GDM1 (cell line): ENCODE measurements at regions not wholly inside any gene's neighbourhood (a gene's known extent, or its start where the extent isn't known, plus 50 kb on each side); places are given as distances from the start of the nearest gene placed in this dataset.
"Not testable (repeated sequence)": the region's sequence is repeated elsewhere in the genome, so short reads cannot be mapped to it uniquely, and the experiment has no call there.

Source experiments
- DNase-seq: peaks from one replicate; lab custom pipeline; 2025; lab: John Stamatoyannopoulos, UW

GRCh38 chr21:28069450-28069923 lies 923.2 kb downstream of the LTN1 start:
- DNase-seq: no peak

GRCh38 chr21:28068455-28069358 lies 924.0 kb downstream of the LTN1 start:
- no peak for DNase-seq

GRCh38 chr21:28066596-28067387 lies 925.9 kb downstream of the LTN1 start:
- DNase-seq: no peak

DNA sequence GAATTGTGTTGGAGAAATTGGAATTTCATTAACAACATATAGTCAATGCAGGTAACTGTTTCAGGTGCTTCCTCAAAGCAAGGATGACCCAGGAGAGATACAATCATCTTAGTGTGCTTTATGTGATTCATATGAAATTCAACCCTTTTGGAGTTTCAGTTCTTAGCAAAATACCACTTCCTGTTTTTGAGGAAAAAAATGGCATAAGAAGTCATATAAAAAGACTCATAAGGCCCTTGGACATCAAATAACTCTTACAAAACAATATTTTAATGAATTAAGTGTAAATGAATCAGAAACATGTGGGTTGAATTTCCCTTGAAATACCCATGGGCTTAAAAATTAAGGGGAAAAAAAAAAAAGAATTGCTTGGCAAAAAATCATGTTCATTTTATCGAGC lies 926.6 kb downstream of the LTN1 start:
- DNase-seq: no peak

DNA sequence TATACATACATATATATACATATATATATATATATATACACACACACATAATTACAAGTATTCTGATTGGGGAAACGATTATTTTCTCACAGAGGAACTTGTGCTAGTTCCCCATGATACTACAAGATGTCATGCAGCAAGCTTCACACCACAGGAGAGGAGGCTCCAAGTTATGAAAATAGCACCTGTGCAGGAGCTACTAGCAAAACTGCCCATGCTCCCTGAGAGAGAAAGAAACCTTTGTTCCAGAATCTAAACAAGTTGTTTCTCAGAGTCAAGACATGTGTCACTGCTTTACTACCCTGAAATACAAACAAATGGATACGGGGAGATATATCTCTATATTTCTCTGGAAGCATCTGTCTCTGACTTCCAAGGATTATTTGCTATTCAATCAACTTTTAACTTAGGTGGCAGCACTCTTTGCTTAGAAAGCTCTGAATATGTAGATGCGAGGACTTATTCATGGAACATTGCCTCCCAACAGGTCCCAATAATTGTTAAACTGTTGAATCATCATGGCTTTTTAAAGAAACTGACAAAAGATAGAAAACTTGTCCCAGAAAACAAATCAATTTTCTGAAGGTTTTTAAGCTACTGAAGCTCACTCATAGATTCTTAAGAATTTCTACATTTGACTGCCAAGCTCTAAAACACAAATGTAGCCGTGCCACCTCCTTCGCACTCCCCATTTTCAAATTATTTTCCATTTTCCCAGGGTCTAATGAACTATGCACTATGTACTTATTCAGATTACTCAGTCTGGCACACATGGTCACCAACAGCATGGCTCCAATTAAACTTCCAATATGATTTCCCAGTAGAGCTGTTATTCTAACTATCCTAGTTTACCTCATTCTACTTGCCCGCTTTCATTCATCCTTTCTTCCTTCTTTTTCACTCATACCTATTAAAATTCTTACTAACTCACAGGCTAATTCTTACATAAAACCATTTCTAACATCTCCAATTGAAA lies 929.1 kb downstream of the LTN1 start:
- no peak for DNase-seq

GRCh38 chr21:28052956-28053355 lies 939.7 kb downstream of the LTN1 start:
- not testable (repeated sequence) for DNase-seq

GRCh38 chr21:28051649-28052048 lies 941.0 kb downstream of the LTN1 start:
- DNase-seq: not testable (repeated sequence)

DNA sequence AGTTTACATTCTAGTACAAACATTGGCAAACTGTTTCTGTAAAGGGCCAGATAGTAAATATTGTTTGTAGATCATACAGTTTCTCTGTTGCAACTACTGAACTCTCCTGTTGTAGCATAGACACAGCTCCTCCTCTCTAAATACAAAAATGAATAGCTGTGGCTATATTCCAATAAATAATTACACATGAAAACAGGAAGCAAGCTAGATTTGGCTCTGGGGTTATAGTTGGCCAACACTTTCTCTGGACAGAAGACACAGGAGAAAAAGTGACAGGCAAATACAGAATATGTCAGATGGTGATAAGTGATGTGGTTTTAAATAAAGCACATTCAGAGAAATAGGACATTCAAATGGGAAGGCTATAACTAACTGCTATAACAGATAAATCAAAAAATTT lies 957.0 kb downstream of the LTN1 start:
- DNase-seq: not testable (repeated sequence)

DNA sequence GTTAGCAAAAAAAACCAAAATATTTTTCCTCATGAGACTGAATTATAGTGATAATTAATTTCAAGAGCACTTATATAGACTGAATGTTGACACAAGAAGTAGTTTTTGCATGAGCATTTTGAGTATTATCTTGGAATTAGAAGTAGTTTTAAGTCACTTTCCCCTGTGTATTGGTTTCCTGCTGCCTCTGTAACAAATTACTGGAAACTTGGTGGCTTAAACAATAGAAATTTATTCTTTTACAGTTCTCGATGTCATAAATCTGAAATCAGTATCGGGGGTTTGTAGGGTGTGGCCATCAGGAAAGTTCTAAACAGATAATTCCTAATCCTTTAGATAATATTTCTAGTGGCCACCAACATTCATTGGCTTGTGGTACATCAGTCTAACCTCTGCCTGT lies 957.8 kb downstream of the LTN1 start:
- not testable (repeated sequence) for DNase-seq

- not testable (repeated sequence) for DNase-seq
These were observed 958.3 kb downstream of the LTN1 start for GRCh38 chr21:28034334-28034733.

GRCh38 chr21:28032652-28033051 lies 960.0 kb downstream of the LTN1 start:
- DNase-seq: not testable (repeated sequence)

DNA sequence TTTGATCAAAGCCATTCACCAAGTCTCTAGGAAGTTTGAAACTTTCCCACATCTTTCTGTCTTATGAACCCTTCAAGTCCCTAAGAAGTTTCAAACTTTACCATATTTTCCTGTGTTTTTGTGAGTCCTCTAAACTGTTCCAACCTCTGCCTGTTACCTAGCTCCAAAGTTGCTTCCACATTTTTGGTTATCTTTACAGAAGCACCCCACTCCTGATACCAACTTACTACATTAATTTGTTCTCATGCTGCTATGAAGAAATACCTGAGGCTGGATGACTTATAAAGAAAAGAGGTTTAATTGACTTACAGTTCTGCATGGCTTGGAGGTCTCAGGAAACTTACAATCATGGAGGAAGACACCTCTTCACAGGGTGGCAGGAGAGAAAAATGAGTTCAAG lies 961.6 kb downstream of the LTN1 start:
- DNase-seq: not testable (repeated sequence)

- DNase-seq: no peak
These were observed 967.6 kb downstream of the LTN1 start for GRCh38 chr21:28025111-28025510.

DNA sequence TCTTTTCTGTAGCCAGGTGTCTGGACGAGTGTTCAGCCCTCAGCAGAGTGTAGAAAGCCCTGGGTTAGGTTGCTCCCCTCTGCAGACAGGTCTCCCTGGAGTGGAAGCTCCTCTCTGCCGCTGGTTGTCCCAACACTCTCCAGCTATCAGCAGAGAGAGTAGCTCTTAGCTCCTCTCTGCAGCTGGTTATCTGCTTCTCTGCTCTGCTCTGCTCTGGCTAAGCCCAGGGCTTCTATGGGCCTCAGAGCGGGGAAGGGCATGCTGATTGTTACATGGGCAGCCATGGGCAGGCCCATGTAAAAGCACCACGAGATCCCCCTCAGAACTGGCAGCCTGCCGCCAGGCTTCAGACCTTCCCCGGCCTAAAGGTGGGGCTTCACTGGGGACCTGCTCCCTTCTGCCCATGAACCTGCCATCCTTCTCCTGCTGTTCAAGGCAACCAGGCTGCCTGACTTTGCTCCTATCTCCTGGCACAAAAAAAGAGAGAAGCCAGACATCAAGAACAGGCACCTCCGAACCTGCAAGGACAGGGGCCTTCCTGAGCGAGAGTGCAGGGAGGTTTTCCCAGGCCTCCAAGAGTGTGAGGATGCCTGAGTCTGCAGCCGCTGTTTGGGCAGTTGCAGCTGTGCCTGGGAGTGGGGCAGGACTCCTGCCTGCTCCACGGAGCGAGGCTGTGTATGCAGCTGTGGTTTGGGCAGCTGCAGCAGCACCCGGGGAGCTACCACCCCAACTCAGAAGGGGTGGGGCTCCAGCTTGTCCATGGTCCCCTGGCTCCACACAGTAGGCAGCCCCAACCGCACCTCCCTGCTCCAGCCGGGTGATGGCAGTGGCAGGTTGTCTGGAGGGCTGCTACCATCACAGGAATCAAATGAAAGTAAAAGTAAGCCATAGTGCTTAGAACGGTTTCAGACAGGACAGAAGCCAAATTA lies 973.7 kb downstream of the LTN1 start:
- no peak for DNase-seq

DNA sequence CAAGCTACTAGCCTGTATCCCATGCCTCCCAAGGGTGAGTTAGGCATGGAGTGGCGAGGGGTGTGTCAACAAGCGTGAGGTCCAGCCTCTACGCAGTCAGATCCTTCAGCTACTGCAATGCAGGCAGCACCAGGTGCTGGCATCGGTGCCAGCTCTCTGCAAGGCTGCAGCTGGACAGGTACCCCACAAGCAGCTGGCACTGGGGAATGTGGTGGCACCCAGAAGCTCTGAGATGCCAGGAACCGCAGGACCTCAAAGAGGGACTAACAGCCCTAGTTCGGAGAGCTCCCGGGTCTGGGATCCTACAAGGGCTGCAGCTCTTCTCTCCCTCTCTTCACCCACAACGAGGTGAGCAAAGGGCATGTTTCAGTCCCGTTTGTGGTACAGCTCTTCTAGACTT lies 974.5 kb downstream of the LTN1 start:
- DNase-seq: no peak

GRCh38 chr21:28016571-28016970 lies 976.1 kb downstream of the LTN1 start:
- no peak for DNase-seq

DNA sequence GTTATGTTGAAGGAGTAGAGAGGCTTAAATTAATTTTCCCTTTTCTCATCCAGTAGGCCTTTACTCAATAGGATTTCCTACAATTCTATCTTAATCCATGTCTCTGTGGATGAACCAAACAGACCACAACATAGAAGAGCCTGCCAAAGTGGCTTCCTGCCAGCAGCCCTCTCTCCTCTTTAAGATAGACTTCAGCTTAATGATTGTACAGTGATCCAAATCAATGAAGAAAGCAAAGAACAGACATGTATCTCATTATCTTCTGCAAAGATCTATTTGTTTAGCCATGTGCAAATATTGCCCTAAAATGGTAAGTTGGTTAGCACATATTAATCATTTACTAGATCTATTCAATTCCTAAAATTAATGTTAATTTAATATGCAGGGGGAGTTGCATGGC lies 979.6 kb downstream of the LTN1 start:
- DNase-seq: not testable (repeated sequence)

DNA sequence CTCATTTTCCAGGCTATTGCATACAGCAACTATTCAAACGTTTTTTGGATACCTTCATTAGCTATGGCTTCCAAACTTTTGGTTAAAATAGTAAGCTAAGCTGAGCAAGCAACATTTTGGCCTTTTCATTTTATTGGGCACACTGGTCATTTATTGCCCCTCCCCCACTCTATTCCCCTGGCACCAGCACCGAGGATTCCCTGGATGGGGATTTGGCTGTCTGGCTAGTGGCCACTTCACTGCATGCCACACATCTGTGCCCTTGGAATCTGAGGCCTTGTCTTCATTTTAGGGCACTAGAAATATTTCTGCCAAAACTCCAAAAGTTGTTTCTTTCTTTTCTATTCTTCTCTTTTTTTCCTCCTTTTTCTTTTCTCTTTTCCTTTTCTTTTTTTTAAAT lies 980.7 kb downstream of the LTN1 start:
- not testable (repeated sequence) for DNase-seq

GRCh38 chr21:28008245-28008644 lies 984.4 kb downstream of the LTN1 start:
- DNase-seq: not testable (repeated sequence)

- DNase-seq: not testable (repeated sequence)
These were observed 989.0 kb downstream of the LTN1 start for GRCh38 chr21:28003627-28004026.
